Nephron progenitor cell (in vitro differentiated cells): ENCODE measurements at regions not wholly inside any gene's neighbourhood (a gene's known extent, or its start where the extent isn't known, plus 50 kb on each side); places are given as distances from the start of the nearest gene placed in this dataset.

Experiments used
- DNase-seq: peaks from one replicate; pipeline ENCODE4 v3.0.0; 2021
- H3K27ac Mint-ChIP-seq: 2 replicates; pipeline ENCODE4 v1.8.0; 2021; ENCODE audit warnings: mild to moderate bottlenecking, moderate library complexity, mixed read lengths
- H3K27me3 Mint-ChIP-seq: 2 replicates; pipeline ENCODE4 v1.8.0; 2021; ENCODE audit warnings: mild to moderate bottlenecking, low read depth, mixed read lengths; ENCODE audit not compliant: poor library complexity
- H3K36me3 Mint-ChIP-seq: 2 replicates; pipeline ENCODE4 v1.8.0; 2021; ENCODE audit warnings: low read depth, mixed read lengths
- H3K4me1 Mint-ChIP-seq: 2 replicates; pipeline ENCODE4 v1.8.0; 2021; ENCODE audit warnings: mixed read lengths
- H3K4me3 Mint-ChIP-seq: 2 replicates; pipeline ENCODE4 v1.8.0; 2021; ENCODE audit warnings: mild to moderate bottlenecking, moderate library complexity, mixed read lengths
- H3K9me3 Mint-ChIP-seq: 2 replicates; pipeline ENCODE4 v1.8.0; 2021; ENCODE audit warnings: mild to moderate bottlenecking, moderate library complexity, mixed read lengths
- CTCF ChIP-seq: fragments of 200-600 bp; sonication (generic); IDR thresholded peaks from 2 replicates; pipeline ENCODE4 v1.5.0; 2021; ENCODE audit warnings: antibody characterized with exemption

GRCh38 chr9:80632041-80632440, 1057.3 kb downstream of the TLE1 start:
- no peaks in the 10 kb centered on the region for H3K27me3 Mint-ChIP-seq
- DNase-seq: no peak
- H3K4me3 Mint-ChIP-seq: no peak overlapping the region
- no peaks in the 10 kb centered on the region for H3K4me1 Mint-ChIP-seq
- no peak overlapping the region for H3K27ac Mint-ChIP-seq
- H3K9me3 Mint-ChIP-seq: peaks cover 40% of the 10 kb centered on the region
- no peak for TF ChIP-seq CTCF
- peaks cover 25% of the 10 kb centered on the region for H3K36me3 Mint-ChIP-seq

GRCh38 chr9:80622508-80622907, 1050.7 kb downstream of the TLE4 start:
- H3K27ac Mint-ChIP-seq: no peak overlapping the region
- no peak overlapping the region for H3K4me3 Mint-ChIP-seq
- H3K9me3 Mint-ChIP-seq: peaks cover 11% of the 10 kb centered on the region
- H3K4me1 Mint-ChIP-seq: no peaks in the 10 kb centered on the region
- DNase-seq: no peak
- H3K36me3 Mint-ChIP-seq: no peaks in the 10 kb centered on the region
- TF ChIP-seq CTCF: no peak
- H3K27me3 Mint-ChIP-seq: peaks cover 4% of the 10 kb centered on the region

GRCh38 chr9:80619356-80619755, 1047.6 kb downstream of the TLE4 start:
- DNase-seq: no peak
- Mint-ChIP-seq H3K27me3 (peaks cover 4% of the 10 kb centered on the region), H3K27ac (no peak overlapping the region), H3K4me1 (no peaks in the 10 kb centered on the region), H3K9me3 (peaks cover 11% of the 10 kb centered on the region), H3K36me3 (no peaks in the 10 kb centered on the region), H3K4me3 (no peak overlapping the region)
- TF ChIP-seq CTCF: no peak

GRCh38 chr9:80615964-80616363, 1044.2 kb downstream of the TLE4 start:
- TF ChIP-seq CTCF: no peak

GRCh38 chr9:80605793-80606192, 1034.0 kb downstream of the TLE4 start:
- H3K4me3 Mint-ChIP-seq: no peak overlapping the region
- H3K4me1 Mint-ChIP-seq: peaks cover 33% of the 10 kb centered on the region
- H3K9me3 Mint-ChIP-seq: peaks cover 13% of the 10 kb centered on the region
- no peaks in the 10 kb centered on the region for H3K27me3 Mint-ChIP-seq
- H3K36me3 Mint-ChIP-seq: peaks cover 7% of the 10 kb centered on the region
- no peak overlapping the region for H3K27ac Mint-ChIP-seq
- TF ChIP-seq CTCF: no peak
- no peak for DNase-seq

More at GRCh38 chr9:80615964-80616363, 1044.2 kb downstream of the TLE4 start:
- no peak for DNase-seq
- no peak overlapping the region for H3K4me3 Mint-ChIP-seq
- H3K36me3 Mint-ChIP-seq: no peaks in the 10 kb centered on the region
- H3K27me3 Mint-ChIP-seq: peaks cover 4% of the 10 kb centered on the region
- no peaks in the 10 kb centered on the region for H3K4me1 Mint-ChIP-seq
- no peak overlapping the region for H3K27ac Mint-ChIP-seq
- peaks cover 14% of the 10 kb centered on the region for H3K9me3 Mint-ChIP-seq

- DNase-seq: no peak
- no peak overlapping the region for H3K27ac Mint-ChIP-seq
Measured at GRCh38 chr9:80605129-80605528, 1033.4 kb downstream of the TLE4 start.

More at GRCh38 chr9:80605129-80605528, 1033.4 kb downstream of the TLE4 start:
- peaks cover 33% of the 10 kb centered on the region for H3K4me1 Mint-ChIP-seq
- TF ChIP-seq CTCF: peak; percentile 44
- no peaks in the 10 kb centered on the region for H3K27me3 Mint-ChIP-seq
- H3K9me3 Mint-ChIP-seq: peaks cover 9% of the 10 kb centered on the region
- peaks cover 7% of the 10 kb centered on the region for H3K36me3 Mint-ChIP-seq
- H3K4me3 Mint-ChIP-seq: no peak overlapping the region
